ENCODE measurements at regions not wholly inside any gene's neighbourhood (a gene's known extent, or its start where the extent isn't known, plus 50 kb on each side); places are given as distances from the start of the nearest gene placed in this dataset.

- no peak for TF ChIP-seq CTCF (IDR thresholded peaks at IDR 0.05)
These were observed 452.3 kb downstream of the KCNA4 start for GRCh38 chr11:29564486-29564885.

GRCh38 chr11:29562183-29562582 lies 454.6 kb downstream of the KCNA4 start:
- no peak for ATAC-seq (ENCODE audit: low FRiP score)
- TF ChIP-seq CTCF (IDR thresholded peaks at IDR 0.05) = no peak
- no peak for DNase-seq (ENCODE audit: low spot score)

More at GRCh38 chr11:29564486-29564885, 452.3 kb downstream of the KCNA4 start:
- ATAC-seq (ENCODE audit: low FRiP score) (no peak), DNase-seq (ENCODE audit: low spot score) (no peak)

- ATAC-seq (ENCODE audit: low FRiP score) = no peak
- DNase-seq (ENCODE audit: low spot score) = no peak
- TF ChIP-seq CTCF (IDR thresholded peaks at IDR 0.05) = no peak
These were observed 462.8 kb downstream of the KCNA4 start for GRCh38 chr11:29553990-29554389.

GRCh38 chr11:29538339-29539036 lies 478.3 kb downstream of the KCNA4 start:
- TF ChIP-seq CTCF (IDR thresholded peaks at IDR 0.05) = no peak
- no peak for ATAC-seq (ENCODE audit: low FRiP score)
- DNase-seq (ENCODE audit: low spot score) = no peak

GRCh38 chr11:29534836-29535235 lies 482.0 kb downstream of the KCNA4 start:
- no peak for DNase-seq (ENCODE audit: low spot score)
- TF ChIP-seq CTCF (IDR thresholded peaks at IDR 0.05) = no peak
- ATAC-seq (ENCODE audit: low FRiP score) = no peak

- ATAC-seq (ENCODE audit: low FRiP score) (no peak), DNase-seq (ENCODE audit: low spot score) (no peak)
- TF ChIP-seq CTCF (IDR thresholded peaks at IDR 0.05) = no peak
These were observed 485.9 kb downstream of the KCNA4 start for GRCh38 chr11:29530961-29531360.

GRCh38 chr11:29527391-29527936 lies 489.4 kb downstream of the KCNA4 start:
- no peak for TF ChIP-seq CTCF (IDR thresholded peaks at IDR 0.05)
- DNase-seq (ENCODE audit: low spot score) (no peak), ATAC-seq (ENCODE audit: low FRiP score) (no peak)

All from omental fat pad (tissue), 3 donors.